Thyroid gland (tissue), 4 donors: ENCODE measurements at regions not wholly inside any gene's neighbourhood (a gene's known extent, or its start where the extent isn't known, plus 50 kb on each side); places are given as distances from the start of the nearest gene placed in this dataset.

Experiments
- DNase-seq, 2 donors: peaks; one replicate each; pipeline ENCODE4 v3.0.0-alpha.2; 2019
- H3K27ac ChIP-seq, 3 donors: fragments of 200-600 bp; sonication (generic); 1 replicate in 2 of 3; 2 replicates in 1 of 3; pipeline ENCODE4 v1.5.1; 2016 to 2019; ENCODE audit warnings: mild to moderate bottlenecking in 1 of 3, moderate library complexity in 1 of 3
- H3K27me3 ChIP-seq: fragments of 200-600 bp; sonication (generic); one replicate; pipeline ENCODE4 v1.5.1; 2019
- H3K36me3 ChIP-seq, 2 donors: fragments of 200-600 bp; sonication (generic); one replicate each; pipeline ENCODE4 v1.5.1; 2016 to 2019
- H3K4me1 ChIP-seq, 2 donors: fragments of 200-600 bp; sonication (generic); one replicate each; pipeline ENCODE4 v1.5.1; 2017 to 2019
- H3K4me3 ChIP-seq, 3 donors: fragments of 200-600 bp; sonication (generic); replicated peaks in 1 of 3; 1 replicate in 2 of 3; 2 replicates in 1 of 3; pipeline ENCODE4 v1.5.1; 2016; ENCODE audit warnings: mild to moderate bottlenecking in 1 of 3
- H3K9me3 ChIP-seq: fragments of 200-600 bp; sonication (generic); one replicate; pipeline ENCODE4 v1.5.1; 2017
- CTCF ChIP-seq, 6 experiments: fragments of 200-600 bp in 3 of 6; fragments of 450-650 bp in 3 of 6; sonication (generic) in 3 of 6; IDR thresholded peaks; one replicate each; pipeline ENCODE4 v1.5.1; 2016 to 2019; ENCODE audit warnings: antibody characterized with exemption in 6 of 6, mild to moderate bottlenecking in 2 of 6, inconsistent platforms in 1 of 6, moderate library complexity in 1 of 6
- POLR2A ChIP-seq, 2 donors: fragments of 450-650 bp; IDR thresholded peaks; one replicate each; pipeline ENCODE4 v1.6.1; 2017; ENCODE audit warnings: antibody characterized with exemption in 2 of 2, mild to moderate bottlenecking in 2 of 2, moderate library complexity in 1 of 2
- WGBS, 2 donors: methylation state at CpG; one replicate each; pipeline ENCODE4 v1.1.5; 2017; 5-methylcytosine and 5-hydroxymethylcytosine counted together
- intact Hi-C: fragments of 100-400 bp; cut with DNase I; formaldehyde crosslinking; loops from one replicate; pipeline ENCODE4 v1.15.1; 2023

GRCh38 chr1:56142301-56142700 lies 437.1 kb downstream of the PLPP3 start:
- no peaks in the 10 kb centered on the region for H3K36me3 ChIP-seq

DNA sequence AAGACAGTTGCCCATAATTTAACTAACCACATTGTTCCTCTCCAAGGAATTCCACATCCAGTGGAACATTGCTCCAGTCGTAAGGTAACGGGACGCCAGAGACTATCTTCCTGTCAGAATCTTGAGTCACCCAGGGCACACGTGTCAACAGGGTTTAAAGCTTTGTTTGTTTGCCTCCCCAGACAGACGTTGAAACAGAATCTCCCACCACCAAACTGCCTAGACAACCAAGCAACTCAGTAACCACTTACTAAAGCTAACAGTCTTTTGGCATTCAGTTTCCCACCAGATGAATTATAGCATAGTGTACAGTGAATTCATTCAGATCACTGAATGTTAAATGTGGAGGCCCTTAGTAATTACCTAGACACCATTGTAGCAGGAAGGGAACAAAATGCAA lies 439.5 kb downstream of the PLPP3 start:
- Histone ChIP-seq H3K9me3 (no peaks in the 10 kb centered on the region), H3K4me3 (no peak overlapping the region), H3K4me1 (no peaks in the 10 kb centered on the region), H3K27me3 (no peaks in the 10 kb centered on the region), H3K36me3 (no peaks in the 10 kb centered on the region), H3K27ac (no peak overlapping the region)
- DNase-seq: no peak
- TF ChIP-seq POLR2A (IDR thresholded peaks at IDR 0.05) (no peak), CTCF (IDR thresholded peaks at IDR 0.05) (no peak)
- WGBS, 2 donors: 77 to 91% methylated on average over 5 of the region's 5 CpGs
- intact Hi-C loops: no loop called here

More at GRCh38 chr1:56142301-56142700, 437.1 kb downstream of the PLPP3 start:
- no peak for DNase-seq
- no peak overlapping the region for H3K27ac ChIP-seq
- no peaks in the 10 kb centered on the region for H3K9me3 ChIP-seq
- no peak for TF ChIP-seq POLR2A (IDR thresholded peaks at IDR 0.05)
- no peak for TF ChIP-seq CTCF (IDR thresholded peaks at IDR 0.05)
- H3K4me3 ChIP-seq: no peak overlapping the region
- 96% methylated on average over 1 of the region's 1 CpG for WGBS, 2 donors
- intact Hi-C loops: no loop called here
- peaks cover 9 to 19% of the 10 kb centered on the region in 2 donors for H3K4me1 ChIP-seq
- no peaks in the 10 kb centered on the region for H3K27me3 ChIP-seq

DNA sequence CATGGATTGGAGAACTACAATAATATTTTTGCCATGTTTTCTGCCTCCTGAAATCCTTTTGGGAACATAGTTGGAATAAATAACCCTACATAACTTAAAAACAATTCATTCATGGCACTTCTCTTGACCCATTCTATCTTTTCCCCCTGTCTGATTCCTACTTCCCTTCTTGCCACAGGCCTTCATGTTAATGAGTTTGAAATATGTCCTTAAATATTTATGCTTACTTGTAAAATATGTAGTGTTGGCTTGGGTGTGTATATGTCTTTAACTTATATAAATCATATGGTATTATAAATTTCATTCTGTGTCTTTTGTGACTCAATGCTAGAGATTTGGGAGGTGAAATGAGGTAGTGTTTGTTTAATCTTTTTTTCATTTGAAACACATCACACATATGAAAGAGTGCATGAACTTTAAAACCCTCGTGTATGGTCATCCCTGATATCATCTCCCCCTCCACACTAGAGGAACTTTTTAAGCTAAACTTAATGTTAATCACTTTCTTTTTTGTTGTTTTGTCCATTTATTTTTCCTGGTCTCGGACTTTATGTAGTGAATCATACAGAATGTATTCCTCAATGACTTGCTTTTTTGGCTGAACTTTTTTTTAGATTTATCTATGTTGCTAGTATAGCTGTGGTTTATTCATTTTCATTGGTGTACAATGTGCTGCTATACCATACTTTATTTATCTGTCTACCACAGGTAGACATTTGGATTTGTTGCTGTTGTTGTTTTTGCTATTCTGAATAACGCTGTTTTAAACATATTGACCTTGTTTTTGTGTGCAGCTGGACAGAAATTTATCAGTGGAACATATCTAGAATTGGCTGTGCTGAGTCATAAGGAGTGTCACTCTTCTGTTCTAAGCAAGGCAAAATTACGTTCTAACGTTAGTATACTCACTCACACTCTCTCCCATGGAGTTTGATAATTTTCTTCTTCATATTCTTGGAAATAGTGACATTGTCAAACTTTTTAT lies 441.6 kb downstream of the PLPP3 start:
- Histone ChIP-seq H3K4me1 (peaks cover 0 to 4% of the 10 kb centered on the region in 2 donors), H3K9me3 (no peaks in the 10 kb centered on the region), H3K36me3 (no peaks in the 10 kb centered on the region), H3K27me3 (no peaks in the 10 kb centered on the region), H3K4me3 (no peak overlapping the region), H3K27ac (no peak overlapping the region)
- TF ChIP-seq POLR2A (IDR thresholded peaks at IDR 0.05) (no peak), CTCF (IDR thresholded peaks at IDR 0.05) (no peak)
- DNase-seq: no peak
- intact Hi-C loops: no loop called here
- WGBS, 2 donors: 74 to 76% methylated on average over 5 of the region's 5 CpGs

DNA sequence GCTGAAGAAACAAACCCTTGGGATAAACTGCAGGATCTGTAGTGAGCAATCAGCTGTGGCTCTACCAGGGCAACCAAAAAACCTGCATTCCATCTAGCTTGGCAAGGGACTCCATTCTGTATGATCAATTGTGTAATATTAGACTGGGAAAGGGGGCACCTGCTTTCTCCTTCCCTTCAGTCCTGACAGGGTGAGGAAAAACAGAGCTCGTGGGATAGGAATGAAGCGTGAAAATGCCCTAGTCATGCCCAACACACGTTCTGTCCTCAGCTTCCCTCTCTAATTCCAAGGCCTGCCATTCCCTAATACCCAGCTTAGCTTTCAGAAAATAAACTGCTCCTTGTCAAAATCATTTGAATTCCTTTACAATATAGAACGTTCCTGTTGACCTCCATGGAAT lies 442.3 kb downstream of the PLPP3 start:
- TF ChIP-seq CTCF (IDR thresholded peaks at IDR 0.05) (no peak), POLR2A (IDR thresholded peaks at IDR 0.05) (no peak)
- WGBS, 2 donors: 92 to 97% methylated on average over 4 of the region's 4 CpGs
- intact Hi-C loops: no loop called here
- DNase-seq: no peak
- Histone ChIP-seq H3K4me3 (no peak overlapping the region), H3K4me1 (peaks cover 0 to 4% of the 10 kb centered on the region in 2 donors), H3K9me3 (no peaks in the 10 kb centered on the region), H3K36me3 (no peaks in the 10 kb centered on the region), H3K27me3 (no peaks in the 10 kb centered on the region), H3K27ac (no peak overlapping the region)

DNA sequence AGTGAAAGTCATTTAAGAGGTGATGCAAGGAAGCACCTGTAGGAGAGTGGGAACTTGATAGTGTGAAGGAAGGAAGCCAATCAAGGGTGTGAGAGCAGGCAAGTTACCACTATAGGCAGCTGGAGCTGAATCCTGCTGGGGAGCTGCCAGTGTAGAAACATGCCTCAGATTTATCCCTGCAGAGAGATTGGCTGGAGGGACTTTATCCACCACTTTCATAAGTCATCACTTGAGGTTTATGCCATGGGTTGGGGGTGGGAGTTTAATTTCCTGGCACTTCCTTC lies 443.6 kb downstream of the PLPP3 start:
- no peak for DNase-seq

More for the DNA sequence above, 443.6 kb downstream of the PLPP3 start:
- Histone ChIP-seq H3K4me1 (peaks cover 0 to 4% of the 10 kb centered on the region in 2 donors), H3K4me3 (no peak overlapping the region), H3K27me3 (no peaks in the 10 kb centered on the region), H3K9me3 (no peaks in the 10 kb centered on the region), H3K36me3 (no peaks in the 10 kb centered on the region), H3K27ac (no peak overlapping the region)
- intact Hi-C loops: no loop called here
- TF ChIP-seq POLR2A (IDR thresholded peaks at IDR 0.05) (no peak), CTCF (IDR thresholded peaks at IDR 0.05) (no peak)
